GM19438 (cell line): ENCODE measurements at regions not wholly inside any gene's neighbourhood (a gene's known extent, or its start where the extent isn't known, plus 50 kb on each side); places are given as distances from the start of the nearest gene placed in this dataset.

Experiments
- ATAC-seq: cut with Tn5 transposase; IDR thresholded peaks from one replicate; pipeline ENCODE4 v1.9.1; 2021; ENCODE audit warnings: low read depth; ENCODE audit not compliant: unreplicated experiment

GRCh38 chr3:59167756-59168155 is 117.9 kb upstream of the CFAP20DC start:
- ATAC-seq: no peak

- no peak for ATAC-seq
Measured at GRCh38 chr3:59163953-59164352, 114.1 kb upstream of the CFAP20DC start.

GRCh38 chr3:59161048-59161447 is 111.2 kb upstream of the CFAP20DC start:
- ATAC-seq: no peak

- ATAC-seq: no peak
Measured at GRCh38 chr3:59160133-59160746, 110.4 kb upstream of the CFAP20DC start.

- no peak for ATAC-seq
Measured at GRCh38 chr3:59153648-59154047, 103.8 kb upstream of the CFAP20DC start.

GRCh38 chr3:59152943-59153342 is 103.1 kb upstream of the CFAP20DC start:
- ATAC-seq: no peak

GRCh38 chr3:59150039-59150438 is 100.2 kb upstream of the CFAP20DC start:
- ATAC-seq: no peak

GRCh38 chr3:59149166-59149565 is 99.3 kb upstream of the CFAP20DC start:
- ATAC-seq: no peak

GRCh38 chr3:59143447-59143846 is 93.6 kb upstream of the CFAP20DC start:
- no peak for ATAC-seq

GRCh38 chr3:59142556-59142955 is 92.7 kb upstream of the CFAP20DC start:
- no peak for ATAC-seq

- no peak for ATAC-seq
Measured at GRCh38 chr3:59138966-59139365, 89.1 kb upstream of the CFAP20DC start.

GRCh38 chr3:59137415-59137814 is 87.6 kb upstream of the CFAP20DC start:
- no peak for ATAC-seq

GRCh38 chr3:59136081-59136480 is 86.3 kb upstream of the CFAP20DC start:
- ATAC-seq: no peak

- no peak for ATAC-seq
Measured at GRCh38 chr3:59135096-59135495, 85.3 kb upstream of the CFAP20DC start.

- ATAC-seq: no peak
Measured at GRCh38 chr3:59133311-59133710, 83.5 kb upstream of the CFAP20DC start.

- no peak for ATAC-seq
Measured at GRCh38 chr3:59131016-59131766, 81.4 kb upstream of the CFAP20DC start.

GRCh38 chr3:59128685-59129084 is 78.9 kb upstream of the CFAP20DC start:
- no peak for ATAC-seq

GRCh38 chr3:59127071-59127470 is 77.2 kb upstream of the CFAP20DC start:
- ATAC-seq: no peak

GRCh38 chr3:59126446-59126845 is 76.6 kb upstream of the CFAP20DC start:
- no peak for ATAC-seq

GRCh38 chr3:59121346-59122144 is 71.7 kb upstream of the CFAP20DC start:
- ATAC-seq: no peak

- ATAC-seq: no peak
Measured at GRCh38 chr3:59118928-59119327, 69.1 kb upstream of the CFAP20DC start.

- ATAC-seq: no peak
Measured at GRCh38 chr3:59117396-59117795, 67.6 kb upstream of the CFAP20DC start.
